Adrenal gland (tissue), 9 donors: ENCODE measurements at regions not wholly inside any gene's neighbourhood (a gene's known extent, or its start where the extent isn't known, plus 50 kb on each side); places are given as distances from the start of the nearest gene placed in this dataset.

ENCODE experiments used
- DNase-seq, 7 donors: peaks; one replicate each; pipeline ENCODE4 v3.0.0-alpha.2; 2019 to 2020
- H3K27ac ChIP-seq, 5 donors: fragments of 200-600 bp; sonication (generic) in 4 of 5; 1 replicate in 3 of 5; 2 replicates in 2 of 5; pipeline versions ENCODE4 v1.5.1 to v1.8.0; 2016 to 2020; ENCODE audit warnings: mild to moderate bottlenecking in 1 of 5
- H3K27me3 ChIP-seq: fragments of 200-600 bp; 2 replicates; pipeline ENCODE4 v1.8.0; 2021
- H3K36me3 ChIP-seq, 2 donors: fragments of 200-600 bp; replicated peaks in 1 of 2; 1 replicate in 1 of 2; 2 replicates in 1 of 2; pipeline versions ENCODE4 v1.5.1 to v1.8.0; 2018 to 2022
- H3K4me1 ChIP-seq, 2 donors: fragments of 200-600 bp; replicated peaks in 1 of 2; 1 replicate in 1 of 2; 2 replicates in 1 of 2; pipeline versions ENCODE4 v1.5.1 to v1.8.0; 2018 to 2021
- H3K4me3 ChIP-seq, 4 donors: fragments of 200-600 bp; sonication (generic) in 3 of 4; one replicate each; pipeline ENCODE4 v1.5.1; 2016 to 2018
- H3K9me3 ChIP-seq, 3 donors: fragments of 200-600 bp; sonication (generic) in 1 of 3; replicated peaks in 1 of 3; 1 replicate in 2 of 3; 2 replicates in 1 of 3; pipeline versions ENCODE4 v1.5.1 to v1.8.0; 2016 to 2021
- CTCF ChIP-seq, 6 experiments: fragments of 450-650 bp in 4 of 6; fragments of 200-600 bp in 2 of 6; sonication (generic) in 1 of 6; IDR thresholded peaks; 1 replicate in 5 of 6; 2 replicates in 1 of 6; pipeline versions ENCODE4 v1.5.1 to v1.8.0; 2016 to 2021; ENCODE audit warnings: antibody characterized with exemption in 6 of 6, mild to moderate bottlenecking in 2 of 6, moderate library complexity in 1 of 6
- POLR2A ChIP-seq, 2 donors: fragments of 450-650 bp; IDR thresholded peaks; one replicate each; pipeline ENCODE4 v1.6.1; 2017; ENCODE audit warnings: antibody characterized with exemption in 2 of 2, mild to moderate bottlenecking in 2 of 2, moderate library complexity in 1 of 2
- WGBS, 4 donors: extraction: QIAGEN DNeasy Blood & Tissue Kit in 2 of 4; methylation state at CpG; one replicate each; pipeline versions ENCODE4 v1.1.5 to v1.1.7; 2013 to 2017; 5-methylcytosine and 5-hydroxymethylcytosine counted together
- intact Hi-C, 2 donors: fragments of 100-400 bp; cut with DNase I; formaldehyde crosslinking; loops; one replicate each; pipeline versions ENCODE4 v1.14.1 to v1.15.0; 2022 to 2023
- donor health status: healthy with polysubstance abuse.
- donor health status: Bipolar disorder and iron deficiency.
- donor health status: DM: yes; HTN: yes; CAD: no.
- donor health status: DM: no; HTN: no; CAD: no.
- donor health status: DM: no; HTN: no; CAD: no.

- Histone ChIP-seq H3K9me3 (no peaks in the 10 kb centered on the region), H3K4me1 (no peaks in the 10 kb centered on the region), H3K4me3 (no peak overlapping the region), H3K36me3 (no peaks in the 10 kb centered on the region), H3K27ac (no peak overlapping the region), H3K27me3 (peaks cover 2% of the 10 kb centered on the region)
- TF ChIP-seq CTCF (IDR thresholded peaks at IDR 0.05) (no peak), POLR2A (IDR thresholded peaks at IDR 0.05) (no peak)
- 72 to 83% (median 74%) methylated on average over 5 of the region's 5 CpGs for WGBS, 4 donors
- intact Hi-C loops, result no loop called here
- peak in 1 of 7 donors; percentile 14 for DNase-seq
Observed at GRCh38 chr20:40810332-40811000, 121.4 kb upstream of the MAFB start.

GRCh38 chr20:40811004-40811403 is 122.0 kb upstream of the MAFB start:
- Histone ChIP-seq H3K4me3 (no peak overlapping the region), H3K27me3 (no peaks in the 10 kb centered on the region), H3K27ac (no peak overlapping the region), H3K9me3 (no peaks in the 10 kb centered on the region), H3K36me3 (no peaks in the 10 kb centered on the region), H3K4me1 (no peaks in the 10 kb centered on the region)
- 78 to 85% (median 81%) methylated on average over 4 of the region's 4 CpGs for WGBS, 4 donors
- intact Hi-C loops, result no loop called here
- TF ChIP-seq POLR2A (IDR thresholded peaks at IDR 0.05), result no peak
- TF ChIP-seq CTCF (IDR thresholded peaks at IDR 0.05), result no peak
- peak in 1 of 7 donors; percentile 5 for DNase-seq

GRCh38 chr20:40811660-40812414 is 122.8 kb upstream of the MAFB start:
- WGBS, 4 donors, result 88 to 92% (median 90%) methylated on average over 6 to 8 of the region's 8 CpGs
- H3K4me1 ChIP-seq, result no peaks in the 10 kb centered on the region
- peak in 1 of 7 donors; percentile 18 for DNase-seq
- TF ChIP-seq CTCF (IDR thresholded peaks at IDR 0.05), result peak in 2 of 6 experiments; percentile 6 to 18
- TF ChIP-seq POLR2A (IDR thresholded peaks at IDR 0.05), result no peak
- intact Hi-C loops, result no loop called here
- H3K27ac ChIP-seq, result no peak overlapping the region
- no peaks in the 10 kb centered on the region for H3K27me3 ChIP-seq
- H3K4me3 ChIP-seq, result no peak overlapping the region
- no peaks in the 10 kb centered on the region for H3K36me3 ChIP-seq
- H3K9me3 ChIP-seq, result no peaks in the 10 kb centered on the region

GRCh38 chr20:40812415-40812925 is 123.4 kb upstream of the MAFB start:
- intact Hi-C loops, result no loop called here
- H3K4me3 ChIP-seq, result no peak overlapping the region
- no peaks in the 10 kb centered on the region for H3K27me3 ChIP-seq
- TF ChIP-seq CTCF (IDR thresholded peaks at IDR 0.05), result no peak
- no peak for TF ChIP-seq POLR2A (IDR thresholded peaks at IDR 0.05)
- peak in 1 of 7 donors; percentile 30 for DNase-seq
- 79 to 83% (median 81%) methylated on average over 5 to 7 of the region's 7 CpGs for WGBS, 4 donors
- H3K4me1 ChIP-seq, result no peaks in the 10 kb centered on the region
- no peaks in the 10 kb centered on the region for H3K9me3 ChIP-seq
- no peaks in the 10 kb centered on the region for H3K36me3 ChIP-seq
- H3K27ac ChIP-seq, result no peak overlapping the region
